ENCODE measurements at regions not wholly inside any gene's neighbourhood (a gene's known extent, or its start where the extent isn't known, plus 50 kb on each side); places are given as distances from the start of the nearest gene placed in this dataset.

DNA sequence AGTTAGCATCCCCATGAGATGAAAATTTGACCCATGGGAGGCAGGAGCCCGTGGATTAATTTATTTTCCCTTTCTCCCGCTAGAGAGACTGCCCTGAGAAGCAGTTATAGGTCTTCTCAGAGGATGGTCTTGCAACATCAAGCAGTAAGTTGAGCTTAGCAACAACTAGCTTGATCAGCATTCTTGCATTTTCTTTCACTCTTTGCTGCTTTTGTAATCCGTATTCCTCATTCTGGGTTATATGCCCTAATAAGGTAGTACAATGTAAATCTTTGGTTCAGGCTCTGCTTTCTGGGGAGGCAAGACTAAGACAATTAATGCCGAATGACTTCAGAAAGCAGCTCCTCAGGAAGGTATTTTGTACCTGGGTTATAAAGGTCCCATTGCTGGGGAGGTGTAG, 146.8 kb downstream of the FZD1 start:
- Histone ChIP-seq H3K27ac (replicated peaks in 1 of 4) (no peak overlapping the region), H3K36me3 (no peaks in the 10 kb centered on the region), H3K4me1 (no peaks in the 10 kb centered on the region), H3K27me3 (no peaks in the 10 kb centered on the region), H3K4me3 (no peak overlapping the region), H3K9me3 (no peaks in the 10 kb centered on the region)
- no peak for TF ChIP-seq POLR2A (IDR thresholded peaks at IDR 0.05; ENCODE audit: low read depth)
- no peak for TF ChIP-seq POLR2AphosphoS5 (IDR thresholded peaks at IDR 0.05)
- TF ChIP-seq, protein P1, sequence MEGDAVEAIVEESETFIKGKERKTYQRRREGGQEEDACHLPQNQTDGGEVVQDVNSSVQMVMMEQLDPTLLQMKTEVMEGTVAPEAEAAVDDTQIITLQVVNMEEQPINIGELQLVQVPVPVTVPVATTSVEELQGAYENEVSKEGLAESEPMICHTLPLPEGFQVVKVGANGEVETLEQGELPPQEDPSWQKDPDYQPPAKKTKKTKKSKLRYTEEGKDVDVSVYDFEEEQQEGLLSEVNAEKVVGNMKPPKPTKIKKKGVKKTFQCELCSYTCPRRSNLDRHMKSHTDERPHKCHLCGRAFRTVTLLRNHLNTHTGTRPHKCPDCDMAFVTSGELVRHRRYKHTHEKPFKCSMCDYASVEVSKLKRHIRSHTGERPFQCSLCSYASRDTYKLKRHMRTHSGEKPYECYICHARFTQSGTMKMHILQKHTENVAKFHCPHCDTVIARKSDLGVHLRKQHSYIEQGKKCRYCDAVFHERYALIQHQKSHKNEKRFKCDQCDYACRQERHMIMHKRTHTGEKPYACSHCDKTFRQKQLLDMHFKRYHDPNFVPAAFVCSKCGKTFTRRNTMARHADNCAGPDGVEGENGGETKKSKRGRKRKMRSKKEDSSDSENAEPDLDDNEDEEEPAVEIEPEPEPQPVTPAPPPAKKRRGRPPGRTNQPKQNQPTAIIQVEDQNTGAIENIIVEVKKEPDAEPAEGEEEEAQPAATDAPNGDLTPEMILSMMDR (IDR thresholded peaks at IDR 0.05) = no peak
- TF ChIP-seq EP300 (IDR thresholded peaks at IDR 0.05) = no peak
- intact Hi-C loops (cut with DNase I) = no loop called here
- no peak for DNase-seq (ENCODE audit: extremely low spot score)
- WGBS = 63% methylated on average over 3 of the region's 4 CpGs

DNA sequence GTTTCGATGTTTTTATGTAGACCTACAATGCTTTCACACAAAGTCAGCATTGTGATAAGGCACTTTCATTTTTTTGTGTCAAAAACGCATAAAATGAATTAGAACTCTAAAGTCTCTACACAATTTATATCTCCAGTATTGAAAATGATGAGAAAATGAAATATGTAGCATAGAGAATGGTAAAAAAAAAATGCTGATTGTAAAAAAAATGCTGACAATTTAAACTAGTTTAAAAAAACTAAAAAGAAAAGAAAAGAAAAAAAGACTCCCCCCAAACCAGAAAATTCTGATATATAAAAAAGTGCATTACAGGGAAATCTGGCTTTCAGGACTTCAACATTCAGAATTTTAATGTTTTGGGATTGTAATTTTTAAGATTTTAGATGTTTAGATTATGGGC, 148.1 kb downstream of the FZD1 start:
- no peak for DNase-seq (ENCODE audit: extremely low spot score)
- Histone ChIP-seq H3K27ac (replicated peaks in 1 of 4) (no peak overlapping the region), H3K4me1 (no peaks in the 10 kb centered on the region), H3K36me3 (no peaks in the 10 kb centered on the region), H3K4me3 (no peak overlapping the region), H3K9me3 (no peaks in the 10 kb centered on the region), H3K27me3 (no peaks in the 10 kb centered on the region)
- WGBS = 22% methylated on average over 2 of the region's 2 CpGs
- TF ChIP-seq, protein P1 (IDR thresholded peaks at IDR 0.05) = no peak
- no peak for TF ChIP-seq POLR2A (IDR thresholded peaks at IDR 0.05; ENCODE audit: low read depth)
- TF ChIP-seq POLR2AphosphoS5 (IDR thresholded peaks at IDR 0.05) = no peak
- TF ChIP-seq EP300 (IDR thresholded peaks at IDR 0.05) = no peak
- intact Hi-C loops (cut with DNase I) = no loop called here

DNA sequence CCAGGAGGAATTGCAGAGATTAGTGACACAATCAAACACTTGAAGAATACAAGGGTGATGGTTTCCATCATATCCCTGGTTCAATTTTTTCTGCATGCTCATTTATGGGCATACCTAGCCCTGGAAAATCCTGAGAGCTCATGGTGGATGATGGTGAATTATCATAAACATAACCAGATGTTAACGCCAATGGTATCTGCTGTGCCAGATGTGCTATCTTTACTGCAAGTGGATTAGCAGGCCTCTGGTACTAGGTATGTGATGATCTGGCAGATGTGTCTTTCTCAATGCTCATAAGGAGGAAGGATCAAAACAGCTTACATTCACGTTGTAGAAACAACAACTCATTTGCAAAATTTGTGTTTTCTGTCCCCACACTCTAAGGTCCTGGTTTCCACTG, 150.5 kb downstream of the FZD1 start:
- H3K27ac ChIP-seq (replicated peaks in 1 of 4) = no peak overlapping the region
- TF ChIP-seq, protein P1 (IDR thresholded peaks at IDR 0.05) = no peak
- TF ChIP-seq EP300 (IDR thresholded peaks at IDR 0.05) (no peak), POLR2A (IDR thresholded peaks at IDR 0.05; ENCODE audit: low read depth) (no peak), POLR2AphosphoS5 (IDR thresholded peaks at IDR 0.05) (no peak)
- H3K27me3 ChIP-seq = no peaks in the 10 kb centered on the region
- H3K4me3 ChIP-seq = no peak overlapping the region
- H3K4me1 ChIP-seq = no peaks in the 10 kb centered on the region
- H3K9me3 ChIP-seq = no peaks in the 10 kb centered on the region
- no peaks in the 10 kb centered on the region for H3K36me3 ChIP-seq
- DNase-seq (ENCODE audit: extremely low spot score) = no peak
- 47% methylated on average over 2 of the region's 2 CpGs for WGBS
- intact Hi-C loops (cut with DNase I) = no loop called here

DNA sequence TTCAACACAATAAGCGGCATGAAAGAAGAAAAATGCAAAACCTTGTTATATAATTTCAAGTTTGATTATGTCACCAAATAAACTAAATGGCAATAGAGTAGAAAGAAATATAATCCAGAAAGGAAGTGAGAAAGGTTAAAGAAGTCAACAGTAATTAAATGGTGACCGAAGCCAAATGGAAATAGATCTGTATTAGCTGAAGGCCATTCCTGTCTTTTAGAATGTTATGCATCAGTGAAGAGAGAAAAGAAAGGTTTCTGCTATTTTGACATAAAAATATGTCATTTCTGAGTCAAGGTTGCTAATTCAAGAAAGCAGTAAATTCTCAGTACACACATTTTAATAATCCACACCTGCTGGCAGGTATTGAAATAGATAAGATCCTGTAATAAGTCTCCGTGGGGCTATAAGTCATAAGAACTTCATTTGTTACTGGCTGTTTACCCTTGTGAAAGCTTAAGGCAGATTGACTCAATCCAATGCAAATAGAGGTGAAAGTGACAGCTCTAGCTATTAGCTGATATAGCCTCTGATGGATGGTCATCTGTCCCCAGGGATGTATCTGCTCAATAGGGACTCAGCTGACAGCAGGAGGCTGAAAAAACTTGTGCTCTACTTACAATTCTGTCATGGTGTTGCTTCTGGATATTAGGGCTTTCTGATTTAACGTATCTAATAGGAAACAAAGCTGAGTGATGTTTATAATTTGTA, 152.1 kb downstream of the FZD1 start:
- 69% methylated on average over 4 of the region's 4 CpGs for WGBS
- Histone ChIP-seq H3K4me1 (no peaks in the 10 kb centered on the region), H3K9me3 (no peaks in the 10 kb centered on the region), H3K36me3 (no peaks in the 10 kb centered on the region), H3K27ac (replicated peaks in 1 of 4) (no peak overlapping the region), H3K4me3 (no peak overlapping the region), H3K27me3 (no peaks in the 10 kb centered on the region)
- no peak for DNase-seq (ENCODE audit: extremely low spot score)
- no peak for TF ChIP-seq EP300 (IDR thresholded peaks at IDR 0.05)
- no peak for TF ChIP-seq POLR2AphosphoS5 (IDR thresholded peaks at IDR 0.05)
- TF ChIP-seq POLR2A (IDR thresholded peaks at IDR 0.05; ENCODE audit: low read depth) = no peak
- TF ChIP-seq, protein P1 (IDR thresholded peaks at IDR 0.05) = no peak
- intact Hi-C loops (cut with DNase I) = no loop called here

DNA sequence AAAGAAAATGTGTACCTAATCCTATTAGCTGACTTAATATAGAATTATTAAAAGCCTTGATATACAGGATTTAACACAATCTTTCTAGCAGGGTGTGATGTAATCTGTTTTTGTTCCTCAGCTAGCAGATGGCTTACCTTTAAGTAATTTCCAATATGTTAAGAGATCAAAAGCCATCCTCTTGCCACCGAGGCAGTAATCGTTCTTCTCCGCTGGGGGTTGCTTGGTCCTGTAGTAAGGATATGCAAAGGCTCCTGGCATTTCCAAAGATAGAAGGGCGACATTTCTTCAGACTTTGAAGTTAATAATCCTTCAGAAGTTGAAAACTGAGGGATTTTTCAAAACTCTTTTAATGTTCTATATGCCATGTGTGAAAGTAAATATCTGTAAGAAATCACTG, 156.4 kb downstream of the FZD1 start:
- no peak for DNase-seq (ENCODE audit: extremely low spot score)
- no peaks in the 10 kb centered on the region for H3K4me1 ChIP-seq
- no peaks in the 10 kb centered on the region for H3K36me3 ChIP-seq
- H3K27me3 ChIP-seq = no peaks in the 10 kb centered on the region
- TF ChIP-seq POLR2A (IDR thresholded peaks at IDR 0.05; ENCODE audit: low read depth) (no peak), POLR2AphosphoS5 (IDR thresholded peaks at IDR 0.05) (no peak), EP300 (IDR thresholded peaks at IDR 0.05) (no peak)
- TF ChIP-seq, protein P1 (IDR thresholded peaks at IDR 0.05) = no peak
- 82% methylated on average over 4 of the region's 4 CpGs for WGBS
- no peak overlapping the region for H3K27ac ChIP-seq (replicated peaks in 1 of 4)
- intact Hi-C loops (cut with DNase I) = no loop called here
- H3K4me3 ChIP-seq = no peak overlapping the region
- H3K9me3 ChIP-seq = no peaks in the 10 kb centered on the region

Measured in esophagus muscularis mucosa (tissue), 4 donors.